HepG2 (cell line): ENCODE measurements at regions not wholly inside any gene's neighbourhood (a gene's known extent, or its start where the extent isn't known, plus 50 kb on each side); places are given as distances from the start of the nearest gene placed in this dataset.
"Not testable (repeated sequence)": the region's sequence is repeated elsewhere in the genome, so short reads cannot be mapped to it uniquely, and the experiment has no call there.

Experiments
- ATAC-seq: fragments of 200-7000 bp; cut with Tn5 transposase; 3 replicates; pipeline ENCODE4 v1.9.1; 2020; ENCODE audit warnings: mild to moderate bottlenecking, moderate library complexity
- BruUV-seq: library from RNA; stranded (reverse); fragments of 400-500 nt; replicated peaks from 2 replicates; lab custom pipeline; 2021; lab: Mats Ljungman, UMichigan
- CTCF ChIA-PET: fragments of 300-600 bp; formaldehyde crosslinking; extraction: SDS; loops from one replicate; lab custom pipeline; 2021; ENCODE audit warnings: low total read pairs, inconsistent platforms, low intra/inter-chr PET ratio; lab: Yijun Ruan, JAX
- POLR2A ChIA-PET: fragments of 350-600 bp; sonication (Branson Sonifier 250); formaldehyde crosslinking; loops from one replicate; lab custom pipeline; 2020; ENCODE audit warnings: antibody characterized with exemption, inconsistent platforms; lab: Yijun Ruan, JAX
- DNase-seq: peaks from one replicate; pipeline ENCODE4 v3.0.0-alpha.2; 2015; ENCODE audit warnings: low spot score
- FAIRE-seq: peaks from 3 replicates; lab custom pipeline; 2011; peaks lifted over from hg19 to GRCh38; lab: Jason Lieb, UNC
- H2AFZ ChIP-seq: one replicate; pipeline ENCODE4 v1.6.1; 2011; ENCODE audit warnings: low read length, inconsistent platforms
- H3K27ac ChIP-seq: fragments of 300-600 bp; 3 replicates; pipeline ENCODE4 v1.8.0; 2011; ENCODE audit warnings: mixed run types, mild to moderate bottlenecking, mixed read lengths, low read length, inconsistent platforms; ENCODE audit not compliant: insufficient read depth; ENCODE audit errors: extremely low read length
- H3K27me3 ChIP-seq, 2 experiments: fragments of 200-600 bp in 1 of 2; 2 replicates in 1 of 2; 3 replicates in 1 of 2; pipeline versions ENCODE4 v1.6.0 to v1.8.0; 2011; ENCODE audit warnings: low read length in 2 of 2, mild to moderate bottlenecking in 2 of 2, moderate library complexity in 2 of 2, inconsistent platforms in 1 of 2; ENCODE audit not compliant: insufficient read depth in 2 of 2, control insufficient read depth in 1 of 2
- H3K36me3 ChIP-seq, 2 experiments: fragments of 200-600 bp in 1 of 2; replicated peaks in 1 of 2; 2 replicates in 1 of 2; 3 replicates in 1 of 2; pipeline versions ENCODE4 v1.5.1 to v1.8.0; 2011; ENCODE audit warnings: low read length in 2 of 2, inconsistent platforms in 1 of 2; ENCODE audit not compliant: insufficient read depth in 2 of 2, control insufficient read depth in 1 of 2
- H3K4me1 ChIP-seq: 2 replicates; pipeline ENCODE4 v1.5.1; 2012; ENCODE audit warnings: low read length, inconsistent platforms; ENCODE audit not compliant: insufficient read depth
- H3K4me2 ChIP-seq: 2 replicates; pipeline ENCODE4 v1.6.0; 2011; ENCODE audit warnings: low read depth, low read length, inconsistent platforms
- H3K4me3 ChIP-seq, 3 experiments: fragments of 200-600 bp in 1 of 3; sonication (generic), shearing (Covaris generic) in 1 of 3; replicated peaks in 1 of 3; 2 replicates each; pipeline ENCODE4 v1.5.1; 2011 to 2016; ENCODE audit warnings: low read length in 3 of 3, inconsistent platforms in 2 of 3, low read depth in 2 of 3, mild to moderate bottlenecking in 2 of 3, control low read depth in 1 of 3, mixed read lengths in 1 of 3; ENCODE audit not compliant: insufficient read depth in 1 of 3
- H3K79me2 ChIP-seq: one replicate; pipeline ENCODE4 v1.6.1; 2011; ENCODE audit warnings: low read length, inconsistent platforms; ENCODE audit not compliant: insufficient read depth
- H3K9ac ChIP-seq: 2 replicates; pipeline ENCODE4 v1.6.0; 2011; ENCODE audit warnings: mild to moderate bottlenecking, low read depth, low read length, inconsistent platforms; ENCODE audit not compliant: insufficient read depth
- H3K9me3 ChIP-seq: 2 replicates; pipeline ENCODE4 v1.5.1; 2012; ENCODE audit warnings: mild to moderate bottlenecking, low read length
- H4K20me1 ChIP-seq: 2 replicates; pipeline ENCODE4 v1.6.0; 2011; ENCODE audit warnings: inconsistent platforms, mild to moderate bottlenecking, low read length, moderate library complexity; ENCODE audit not compliant: insufficient read depth
- BHLHE40 ChIP-seq: IDR thresholded peaks from 2 replicates; pipeline ENCODE4 v1.6.1; 2011; ENCODE audit warnings: low read length, improper control_type of control experiment
- KDM6A ChIP-seq: IDR thresholded peaks from 2 replicates; pipeline ENCODE4 v1.6.1; 2016; ENCODE audit warnings: low read depth
- NFATC3 ChIP-seq: sonication (generic); formaldehyde crosslinking; IDR thresholded peaks from 2 replicates; pipeline ENCODE4 v1.5.1; 2020; ENCODE audit warnings: mild to moderate bottlenecking, missing genetic modification reagents
- ZNF101 ChIP-seq: sonication (generic); formaldehyde crosslinking; IDR thresholded peaks from 2 replicates; pipeline ENCODE4 v1.4.0; 2020; ENCODE audit warnings: mild to moderate bottlenecking, low read depth, missing genetic modification reagents, borderline replicate concordance
- ZNF232 ChIP-seq: sonication (generic); formaldehyde crosslinking; IDR thresholded peaks from 2 replicates; pipeline ENCODE4 v1.4.0; 2020; ENCODE audit warnings: missing genetic modification reagents, borderline replicate concordance
- ZNF501 ChIP-seq: sonication (generic); formaldehyde crosslinking; IDR thresholded peaks from 2 replicates; pipeline ENCODE4 v1.5.1; 2020; ENCODE audit warnings: mild to moderate bottlenecking, moderate library complexity, missing genetic modification reagents
- ZNF556 ChIP-seq: sonication (generic); formaldehyde crosslinking; IDR thresholded peaks from 2 replicates; pipeline ENCODE4 v1.4.0; 2020; ENCODE audit warnings: mild to moderate bottlenecking, missing genetic modification reagents, borderline replicate concordance
- WGBS: methylation state at CpG from one replicate; pipeline ENCODE4 v1.1.6; 2017; ENCODE audit warnings: low lambda C conversion rate; 5-methylcytosine and 5-hydroxymethylcytosine counted together
- in situ Hi-C: cut with HindIII; loops from 2 replicates; pipeline ENCODE4 v1.10.0; 2017; ENCODE audit warnings: low pct_unique_long_range_greater_than_20kb; ENCODE audit not compliant: extremely low pct_ligation_motif_present
- intact Hi-C: fragments of 100-400 bp; cut with micrococcal nuclease; formaldehyde crosslinking; loops from one replicate; pipeline ENCODE4 v1.10.0; 2022; ENCODE audit not compliant: unreplicated experiment
- TF ChIP-seq, protein P1 (sequence below): sonication (generic); IDR thresholded peaks from 2 replicates; pipeline ENCODE4 v1.6.1; 2016; ENCODE audit warnings: low read depth, borderline replicate concordance

- H3K4me1 ChIP-seq, DNase-seq, POLR2A ChIA-PET, H3K79me2 ChIP-seq, H3K36me3 ChIP-seq, H3K4me2 ChIP-seq, H3K9me3 ChIP-seq, CTCF ChIA-PET, H4K20me1 ChIP-seq, intact Hi-C loops, in situ Hi-C loops, H3K27ac ChIP-seq, ATAC-seq, H2AFZ ChIP-seq, H3K9ac ChIP-seq, H3K4me3 ChIP-seq, H3K27me3 ChIP-seq, FAIRE-seq, BruUV-seq: not testable (repeated sequence)
- WGBS, result 0% methylated on average over 1 of the region's 2 CpGs
Observed at GRCh38 chr15:84388638-84389037, 153.1 kb downstream of the GOLGA6L4 start.

DNA sequence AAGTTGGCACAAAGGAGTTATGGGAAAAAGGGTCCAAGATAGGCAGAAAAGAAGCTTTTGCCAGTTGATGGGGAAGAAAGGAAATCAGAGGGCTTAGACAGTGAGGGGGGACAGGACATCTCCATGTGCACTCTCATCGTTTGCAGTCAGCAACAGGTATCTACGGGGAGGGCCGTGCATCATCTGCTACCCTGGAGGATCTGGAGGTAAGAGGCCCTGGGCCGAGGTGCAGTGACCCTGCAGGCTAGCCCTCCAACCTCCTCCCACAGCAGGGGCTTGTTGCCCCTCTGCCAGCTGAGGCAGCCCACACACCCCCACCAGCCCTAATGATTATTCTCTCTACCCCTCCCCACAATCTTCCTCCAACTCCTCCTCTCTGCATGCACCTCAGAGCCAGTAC lies 154.8 kb downstream of the GOLGA6L4 start:
- POLR2A ChIA-PET, BruUV-seq, in situ Hi-C loops, CTCF ChIA-PET, H3K27ac ChIP-seq, H3K9ac ChIP-seq, H3K9me3 ChIP-seq, H3K79me2 ChIP-seq, FAIRE-seq, ATAC-seq, H3K27me3 ChIP-seq, H3K4me3 ChIP-seq, H4K20me1 ChIP-seq, H3K36me3 ChIP-seq, DNase-seq, H2AFZ ChIP-seq, H3K4me2 ChIP-seq, intact Hi-C loops, H3K4me1 ChIP-seq: not testable (repeated sequence)
- 0% methylated on average over 2 of the region's 4 CpGs for WGBS

GRCh38 chr15:84391191-84391590 lies 155.6 kb downstream of the GOLGA6L4 start:
- CTCF ChIA-PET, result no interaction called here
- WGBS, result 0% methylated on average over 3 of the region's 3 CpGs
- intact Hi-C loops, result no loop called here

GRCh38 chr15:84392020-84392419 lies 156.4 kb downstream of the GOLGA6L4 start:
- H3K9me3 ChIP-seq, H3K4me3 ChIP-seq, H3K4me1 ChIP-seq, in situ Hi-C loops, H2AFZ ChIP-seq, BruUV-seq, POLR2A ChIA-PET, H3K36me3 ChIP-seq, H3K79me2 ChIP-seq, H3K9ac ChIP-seq, CTCF ChIA-PET, H3K27me3 ChIP-seq, H3K27ac ChIP-seq, DNase-seq, FAIRE-seq, H4K20me1 ChIP-seq, H3K4me2 ChIP-seq, ATAC-seq, intact Hi-C loops: not testable (repeated sequence)
- 0% methylated on average over 2 of the region's 7 CpGs for WGBS

More at GRCh38 chr15:84391191-84391590, 155.6 kb downstream of the GOLGA6L4 start:
- H2AFZ ChIP-seq, result no peak overlapping the region
- no peaks in the 10 kb centered on the region for H3K79me2 ChIP-seq
- no peaks in the 10 kb centered on the region for H3K4me1 ChIP-seq
- POLR2A ChIA-PET, result no interaction called here
- H3K27ac ChIP-seq, result no peak overlapping the region
- FAIRE-seq, result no peak
- TF ChIP-seq ZNF232 (CRISPR knock-in tag), result no peak
- TF ChIP-seq ZNF556 (CRISPR knock-in tag), result no peak
- no peak for TF ChIP-seq BHLHE40
- no peak for TF ChIP-seq ZNF501 (CRISPR knock-in tag)
- TF ChIP-seq, protein P1, sequence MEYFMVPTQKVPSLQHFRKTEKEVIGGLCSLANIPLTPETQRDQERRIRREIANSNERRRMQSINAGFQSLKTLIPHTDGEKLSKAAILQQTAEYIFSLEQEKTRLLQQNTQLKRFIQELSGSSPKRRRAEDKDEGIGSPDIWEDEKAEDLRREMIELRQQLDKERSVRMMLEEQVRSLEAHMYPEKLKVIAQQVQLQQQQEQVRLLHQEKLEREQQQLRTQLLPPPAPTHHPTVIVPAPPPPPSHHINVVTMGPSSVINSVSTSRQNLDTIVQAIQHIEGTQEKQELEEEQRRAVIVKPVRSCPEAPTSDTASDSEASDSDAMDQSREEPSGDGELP, result no peak
- no peak for TF ChIP-seq NFATC3 (CRISPR knock-in tag)
- no peak for TF ChIP-seq KDM6A (CRISPR knock-in tag)
- TF ChIP-seq ZNF101, result no peak
- TF ChIP-seq, all 625 proteins: peak for 0
- Histone ChIP-seq H4K20me1 (no peaks in the 10 kb centered on the region), H3K27me3 (peaks cover 0 to 3% of the 10 kb centered on the region in 2 experiments; a peak in 2 of 5 replicates), H3K36me3 (no peaks in the 10 kb centered on the region), H3K4me3 (no peak overlapping the region), H3K9me3 (no peaks in the 10 kb centered on the region), H3K4me2 (no peak overlapping the region), H3K9ac (no peak overlapping the region)
- no TSS peak for BruUV-seq
- no peak for ATAC-seq
- in situ Hi-C loops, result no loop called here
- no peak for DNase-seq
